NCI-H1092 (cell line): ENCODE measurements at regions not wholly inside any gene's neighbourhood (a gene's known extent, or its start where the extent isn't known, plus 50 kb on each side); places are given as distances from the start of the nearest gene placed in this dataset.
"Not testable (repeated sequence)": the region's sequence is repeated elsewhere in the genome, so short reads cannot be mapped to it uniquely, and the experiment has no call there.

Experiments
- DNase-seq: peaks from one replicate; lab custom pipeline; 2025; lab: John Stamatoyannopoulos, UW

GRCh38 chr2:234723400-234723799 is 226.5 kb upstream of the ARL4C start:
- no peak for DNase-seq

- DNase-seq, result no peak
Measured at GRCh38 chr2:234722176-234722575, 225.3 kb upstream of the ARL4C start.

GRCh38 chr2:234719116-234719716 is 222.3 kb upstream of the ARL4C start:
- no peak for DNase-seq

- DNase-seq, result no peak
Measured at GRCh38 chr2:234716271-234716670, 219.4 kb upstream of the ARL4C start.

- DNase-seq, result no peak
Measured at GRCh38 chr2:234715671-234716250, 218.9 kb upstream of the ARL4C start.

GRCh38 chr2:234714711-234715110 is 217.8 kb upstream of the ARL4C start:
- DNase-seq, result no peak

GRCh38 chr2:234712421-234712935 is 215.6 kb upstream of the ARL4C start:
- DNase-seq, result no peak

GRCh38 chr2:234711308-234711707 is 214.4 kb upstream of the ARL4C start:
- no peak for DNase-seq

- no peak for DNase-seq
Measured at GRCh38 chr2:234710587-234710986, 213.7 kb upstream of the ARL4C start.

- DNase-seq, result no peak
Measured at GRCh38 chr2:234710066-234710465, 213.2 kb upstream of the ARL4C start.

GRCh38 chr2:234708717-234709116 is 211.8 kb upstream of the ARL4C start:
- no peak for DNase-seq

GRCh38 chr2:234708091-234708683 is 211.3 kb upstream of the ARL4C start:
- DNase-seq, result no peak

- no peak for DNase-seq
Measured at GRCh38 chr2:234706086-234706485, 209.2 kb upstream of the ARL4C start.

GRCh38 chr2:234705108-234705507 is 208.2 kb upstream of the ARL4C start:
- no peak for DNase-seq

GRCh38 chr2:234703258-234703657 is 206.4 kb upstream of the ARL4C start:
- DNase-seq, result no peak

- no peak for DNase-seq
Measured at GRCh38 chr2:234702731-234703225, 205.9 kb upstream of the ARL4C start.

- no peak for DNase-seq
Measured at GRCh38 chr2:234701841-234702240, 205.0 kb upstream of the ARL4C start.

GRCh38 chr2:234701421-234701820 is 204.5 kb upstream of the ARL4C start:
- no peak for DNase-seq

- DNase-seq, result no peak
Measured at GRCh38 chr2:234699456-234699855, 202.6 kb upstream of the ARL4C start.

- not testable (repeated sequence) for DNase-seq
Measured at GRCh38 chr2:234697300-234697876, 200.5 kb upstream of the ARL4C start.

- DNase-seq, result no peak
Measured at GRCh38 chr2:234695981-234696380, 199.1 kb upstream of the ARL4C start.

GRCh38 chr2:234694244-234695013 is 197.5 kb upstream of the ARL4C start:
- no peak for DNase-seq
